Fibroblast of skin of left quadriceps (primary cell): ENCODE measurements at regions not wholly inside any gene's neighbourhood (a gene's known extent, or its start where the extent isn't known, plus 50 kb on each side); places are given as distances from the start of the nearest gene placed in this dataset.

ENCODE experiments used
- DNase-seq, 2 experiments: peaks; one replicate each; pipeline ENCODE4 v3.0.0-alpha.2; 2013; ENCODE audit warnings: low read depth in 2 of 2

DNA sequence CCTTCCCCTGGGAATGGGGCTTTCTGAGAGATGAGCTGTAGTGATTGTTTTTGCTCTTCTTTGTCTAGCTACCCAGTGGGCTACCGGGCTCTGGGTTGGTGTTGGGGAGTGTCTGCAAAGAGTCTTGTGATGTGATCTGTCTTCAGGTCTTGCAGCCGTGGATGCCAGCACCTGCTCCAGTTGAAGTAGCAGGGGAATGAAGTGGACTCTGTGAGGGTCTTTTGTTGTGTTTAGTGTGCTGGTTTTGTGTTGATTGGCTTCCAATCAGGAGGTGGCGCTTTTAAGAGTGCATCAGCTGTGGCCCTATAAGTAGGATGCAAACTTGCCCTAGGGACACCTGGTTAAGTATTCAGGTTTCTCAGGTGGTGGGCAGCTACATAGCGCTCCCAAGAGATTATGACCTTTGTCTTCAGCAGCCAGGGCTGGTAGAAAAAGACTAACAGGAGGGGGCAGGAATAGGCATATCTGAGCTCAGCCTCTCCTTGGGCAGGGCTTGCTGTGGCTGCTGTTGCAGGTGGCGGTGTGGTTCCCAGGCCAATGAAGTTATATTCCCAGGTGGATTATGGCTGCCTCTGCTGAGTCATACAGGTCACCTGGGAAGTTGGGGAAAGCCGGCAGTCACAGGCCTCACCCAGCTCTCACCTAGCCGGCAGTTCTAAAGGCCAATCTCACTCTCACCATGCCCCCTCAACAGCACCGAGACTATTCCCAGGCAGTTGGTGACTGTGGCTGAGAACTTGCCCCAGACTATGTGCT lies 315.7 kb upstream of the C11orf87 start:
- no peak for DNase-seq

DNA sequence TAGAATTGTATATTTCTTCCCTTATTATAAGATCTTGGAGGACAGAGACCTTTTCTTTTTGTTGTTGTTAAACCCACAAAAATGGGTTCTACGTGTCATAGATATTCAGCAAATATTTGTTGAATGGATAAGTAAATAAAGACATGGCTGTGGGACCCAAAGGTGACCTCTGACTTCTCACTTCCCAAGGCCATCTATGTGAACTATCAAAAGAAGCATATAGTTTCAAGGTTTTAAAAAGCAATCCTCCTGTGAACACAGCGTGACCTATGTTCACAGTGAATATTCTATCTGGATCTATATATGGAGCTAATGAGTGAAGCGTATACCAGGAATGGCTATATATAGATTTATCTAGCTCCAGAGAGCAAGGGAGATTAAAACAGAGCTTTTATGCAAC lies 312.8 kb upstream of the C11orf87 start:
- DNase-seq, result no peak

DNA sequence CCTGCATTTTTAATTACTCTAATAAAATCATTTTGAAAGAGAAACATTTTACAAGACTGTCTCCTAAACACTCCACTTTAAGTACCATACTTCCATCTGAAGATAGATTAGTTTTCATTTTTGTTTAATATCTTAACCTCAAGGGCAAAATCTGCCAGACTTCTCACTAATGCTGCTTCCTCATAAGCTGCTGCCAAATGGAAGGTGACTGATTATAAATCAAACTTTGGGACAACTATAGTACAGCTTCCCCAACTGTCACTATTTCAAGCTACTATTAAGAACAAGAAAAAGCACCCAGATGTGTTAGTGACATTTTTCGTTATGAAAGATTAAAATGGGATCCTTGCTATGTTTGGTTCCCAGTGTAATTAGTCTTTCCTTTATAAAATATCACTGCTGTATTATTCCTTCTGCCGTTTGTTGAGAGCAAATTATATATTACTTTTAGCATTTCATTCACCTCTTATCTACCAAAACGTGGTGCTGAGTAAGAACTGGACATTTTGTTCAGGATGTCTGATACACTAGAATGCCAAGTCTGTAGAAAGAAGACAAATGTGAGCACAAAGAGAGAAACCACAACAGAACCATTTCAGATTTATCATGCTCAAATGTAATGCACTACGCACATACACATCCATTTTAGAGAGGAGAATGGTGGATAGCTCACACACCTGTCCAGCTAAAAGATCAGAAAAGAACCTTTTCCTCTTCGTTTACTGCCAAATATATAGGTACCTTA lies 312.2 kb upstream of the C11orf87 start:
- DNase-seq, result no peak

DNA sequence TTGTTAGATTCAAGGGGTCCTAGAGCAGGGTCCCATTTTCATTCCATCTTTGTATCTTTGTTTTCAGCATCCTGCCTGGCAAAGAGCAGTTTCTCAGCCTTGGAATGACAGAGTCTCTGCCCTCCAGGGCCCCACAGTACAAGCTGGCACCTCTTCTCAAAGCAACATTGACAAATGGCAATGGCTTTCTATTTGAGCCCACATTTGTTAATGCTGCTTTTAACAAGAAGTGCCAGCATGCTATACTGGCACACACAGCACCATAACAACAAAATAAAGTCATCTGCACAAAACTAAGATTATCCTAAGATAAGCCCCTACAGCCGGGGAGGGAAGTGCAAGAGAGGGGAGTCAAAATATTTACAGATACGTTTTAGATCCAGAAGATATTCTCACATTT lies 309.7 kb upstream of the C11orf87 start:
- DNase-seq, result no peak

DNA sequence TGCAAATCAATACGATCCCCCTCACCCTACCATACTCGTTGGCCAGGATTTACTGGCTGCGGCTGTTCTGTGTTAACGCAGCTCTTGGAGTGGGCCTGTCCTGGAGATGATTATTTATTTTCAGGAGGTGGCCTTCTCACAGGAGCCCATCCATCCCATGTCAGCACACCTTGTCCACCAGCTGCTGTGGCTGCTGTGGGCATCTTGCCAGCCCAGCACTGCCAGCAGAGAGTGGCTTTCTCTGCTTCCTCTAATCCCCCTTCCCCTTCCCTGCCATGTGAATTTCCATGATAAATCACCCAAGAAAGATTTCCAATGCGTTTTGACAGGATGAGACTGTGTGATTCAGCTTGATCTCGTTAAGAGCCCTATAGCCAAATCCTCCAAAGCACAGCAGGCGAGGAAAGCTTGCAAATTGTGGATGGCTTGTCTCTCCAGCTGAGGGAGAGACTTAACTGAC lies 309.1 kb upstream of the C11orf87 start:
- peak; percentile 26 to 38 for DNase-seq

DNA sequence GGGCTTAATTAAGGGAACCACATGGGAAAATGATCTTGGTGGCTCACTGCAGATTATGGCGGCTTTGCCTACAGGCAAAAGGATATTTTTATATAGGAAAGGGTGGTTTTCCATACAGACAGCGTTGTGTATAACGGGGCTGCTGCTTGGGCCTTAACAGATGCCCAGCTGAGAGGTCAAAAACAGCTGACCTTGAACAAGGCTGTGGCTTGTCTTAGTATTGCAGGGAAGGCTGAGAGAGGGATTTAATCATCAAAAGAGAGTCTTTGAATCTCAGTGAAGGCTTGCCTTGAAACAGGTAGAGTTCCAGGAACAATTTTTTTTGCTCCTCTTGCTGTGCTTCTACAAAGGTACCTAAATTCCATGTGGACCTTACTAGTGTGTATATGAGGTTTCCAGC lies 301.6 kb upstream of the C11orf87 start:
- DNase-seq, result no peak

DNA sequence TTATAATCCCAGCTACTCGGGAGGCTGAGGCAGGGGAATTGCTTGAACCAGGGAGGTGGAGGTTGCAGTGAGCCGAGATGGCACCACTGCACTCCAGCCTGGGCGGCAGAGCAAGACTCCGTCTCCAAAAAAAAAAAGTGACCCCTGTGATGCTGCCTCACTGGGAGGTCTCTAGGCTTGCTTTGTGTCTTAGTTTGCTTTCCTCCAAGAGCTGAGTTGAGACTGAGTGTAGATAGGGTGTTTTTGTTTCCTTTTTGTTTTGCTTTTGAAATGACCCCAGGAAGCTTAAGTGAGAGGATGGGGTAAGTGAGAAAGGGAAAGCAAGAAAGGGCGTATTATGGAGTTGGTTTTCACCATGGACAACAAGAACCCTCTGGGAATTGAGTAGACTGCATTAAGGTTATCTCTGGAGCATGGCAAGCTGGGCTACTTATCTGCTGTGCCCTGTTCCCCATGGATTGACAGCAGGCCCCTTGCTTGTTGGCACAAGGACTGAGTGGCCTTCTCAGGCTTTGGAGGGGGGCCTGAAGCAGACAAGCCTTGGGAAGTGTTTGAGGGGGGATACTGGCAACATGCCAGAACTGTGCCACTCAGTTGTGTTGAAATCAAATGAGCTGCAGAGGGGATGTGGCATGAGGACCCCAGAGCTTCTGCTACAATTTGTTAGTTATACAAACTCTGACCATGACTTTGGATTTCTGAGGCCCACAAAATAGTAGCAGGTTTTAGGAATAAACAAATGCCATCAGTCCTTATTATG lies 300.6 kb upstream of the C11orf87 start:
- DNase-seq, result no peak

DNA sequence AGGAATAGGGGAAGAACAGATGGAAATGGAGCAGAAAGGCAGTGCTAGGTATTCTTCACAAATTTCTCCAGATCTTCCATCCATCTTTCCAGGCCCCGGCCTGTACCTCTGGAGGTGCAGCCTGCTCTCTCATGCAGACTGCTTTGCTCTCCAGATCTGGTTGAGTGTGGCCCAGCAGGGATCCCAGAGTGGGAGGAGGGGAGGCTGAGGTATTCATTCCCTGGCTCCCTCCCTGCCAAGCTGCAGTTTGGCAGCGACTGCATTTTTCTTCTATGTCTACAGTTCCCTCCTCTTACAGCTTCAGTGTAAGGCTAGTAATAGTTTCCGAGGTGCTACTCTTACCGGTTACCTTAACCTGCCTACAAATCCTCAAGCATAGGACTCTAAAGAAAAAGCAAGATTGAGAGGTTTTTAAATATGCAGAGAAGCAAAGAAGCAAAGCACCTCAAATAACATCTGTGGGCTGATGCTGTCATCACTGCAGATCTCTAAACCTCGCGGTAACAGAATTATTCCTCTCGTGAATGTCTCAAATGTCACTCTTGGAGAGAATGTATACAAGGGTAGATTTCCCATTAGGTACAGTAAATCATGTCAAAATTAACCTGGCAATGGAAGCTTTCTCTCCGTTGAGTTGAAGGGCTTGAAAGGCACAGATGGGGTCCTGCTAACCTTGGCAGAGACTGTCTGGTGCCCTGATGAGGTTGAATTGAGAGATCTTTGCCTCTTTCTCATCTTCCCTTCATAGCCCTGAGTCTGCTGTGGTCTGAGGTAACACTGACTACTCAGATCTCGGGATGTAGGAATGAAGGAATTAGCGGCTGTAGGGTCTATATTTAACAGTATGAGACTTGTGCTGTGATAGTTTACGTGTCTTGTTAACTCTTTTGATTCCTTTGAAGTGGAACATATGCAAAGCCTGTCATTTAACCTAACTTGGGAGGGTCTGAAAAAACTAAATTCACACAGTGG lies 297.9 kb upstream of the C11orf87 start:
- peak; percentile 34 to 38 for DNase-seq

DNA sequence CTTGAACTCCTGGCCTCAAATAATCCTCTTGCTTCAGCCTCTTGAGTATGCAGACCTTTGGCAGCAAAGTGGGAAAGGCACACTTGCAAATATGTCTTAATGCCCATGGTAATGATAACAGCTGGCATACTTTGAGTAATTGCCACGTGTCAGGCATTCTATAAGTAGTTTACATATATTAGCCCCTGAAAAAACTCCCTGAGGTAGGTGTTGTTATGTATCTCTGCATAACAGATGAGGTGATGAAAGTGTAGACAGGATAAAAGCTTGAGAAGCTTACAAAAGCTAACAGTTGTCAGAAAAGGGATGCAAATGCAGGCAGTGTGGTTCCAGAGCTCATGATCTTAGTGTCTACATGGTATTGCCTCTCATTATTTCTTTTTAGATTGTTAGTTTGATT lies 291.1 kb upstream of the C11orf87 start:
- no peak for DNase-seq

DNA sequence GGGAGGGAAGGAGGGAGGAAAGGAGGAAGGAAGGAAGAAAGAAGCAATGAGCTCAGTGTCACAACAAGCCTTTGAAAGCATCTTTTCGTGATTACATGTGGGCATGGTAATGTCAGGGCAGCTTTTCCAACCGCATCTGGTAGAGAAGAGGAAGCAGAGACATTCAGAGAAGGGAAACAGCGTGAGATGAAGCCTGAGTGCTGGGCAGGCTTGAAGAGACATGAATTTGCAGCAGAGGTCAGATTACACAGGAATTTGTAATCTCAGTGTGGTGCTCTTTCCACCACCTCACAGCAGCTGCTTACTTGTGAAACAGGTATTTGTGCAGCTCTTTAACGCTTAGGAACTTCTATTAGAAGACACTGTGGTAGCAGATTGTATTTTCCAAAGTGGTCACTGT lies 289.5 kb upstream of the C11orf87 start:
- no peak for DNase-seq

DNA sequence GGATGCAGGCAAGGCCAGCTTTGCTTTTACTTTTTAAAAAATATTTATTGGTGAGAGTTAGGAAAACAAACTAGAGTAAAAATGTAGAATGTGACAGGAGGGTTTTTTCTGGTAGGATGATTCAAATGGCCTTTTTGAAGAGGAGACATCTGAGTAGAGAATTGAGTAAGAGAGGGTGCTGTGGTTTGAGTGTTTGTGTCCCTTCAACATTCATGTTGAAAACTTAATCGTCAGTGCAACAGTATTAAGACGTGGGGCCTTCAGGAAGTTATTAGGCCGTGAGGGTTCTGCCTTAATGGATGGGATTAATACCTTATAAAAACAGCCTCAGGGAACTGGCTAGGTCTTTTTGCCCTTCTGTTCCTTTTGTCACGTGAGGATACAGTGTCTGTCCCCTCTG lies 288.8 kb upstream of the C11orf87 start:
- no peak for DNase-seq

DNA sequence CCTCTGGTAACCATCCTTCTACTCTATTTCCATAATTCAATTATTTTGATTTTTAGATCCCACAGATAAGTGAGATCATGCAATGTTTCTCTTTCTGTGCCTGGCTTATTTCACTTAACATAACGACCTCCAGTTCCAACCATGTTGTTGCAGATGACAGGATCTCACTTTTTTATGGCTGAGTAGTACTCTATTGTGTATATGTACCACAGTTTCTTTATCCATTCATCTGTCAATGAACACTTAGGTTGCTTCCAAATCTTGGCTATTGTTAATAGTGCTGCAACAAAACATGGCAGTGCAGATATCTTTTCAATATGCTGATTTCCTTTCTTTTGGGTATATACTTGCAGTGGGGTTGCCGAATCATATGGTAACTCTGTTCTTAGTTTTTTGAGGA lies 286.4 kb upstream of the C11orf87 start:
- no peak for DNase-seq

DNA sequence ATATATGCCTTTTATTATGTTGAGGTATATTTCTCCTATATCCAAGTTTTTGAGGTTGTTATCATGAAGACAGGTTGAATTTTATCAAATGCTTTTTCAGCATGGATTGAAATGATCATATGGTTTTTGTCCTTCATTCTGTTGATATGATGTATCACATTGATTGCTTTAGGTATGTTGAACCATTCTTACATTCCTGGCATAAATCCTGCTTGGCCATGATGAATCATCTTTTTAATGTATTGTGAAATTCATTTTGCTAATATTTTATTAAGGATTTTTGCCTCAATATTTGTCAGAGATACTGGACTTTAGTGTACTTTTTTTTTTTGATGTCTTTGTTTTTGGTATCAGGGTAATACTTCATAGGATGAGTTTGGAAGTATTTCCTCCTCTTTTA lies 283.8 kb upstream of the C11orf87 start:
- peak; percentile 31 to 39 for DNase-seq

DNA sequence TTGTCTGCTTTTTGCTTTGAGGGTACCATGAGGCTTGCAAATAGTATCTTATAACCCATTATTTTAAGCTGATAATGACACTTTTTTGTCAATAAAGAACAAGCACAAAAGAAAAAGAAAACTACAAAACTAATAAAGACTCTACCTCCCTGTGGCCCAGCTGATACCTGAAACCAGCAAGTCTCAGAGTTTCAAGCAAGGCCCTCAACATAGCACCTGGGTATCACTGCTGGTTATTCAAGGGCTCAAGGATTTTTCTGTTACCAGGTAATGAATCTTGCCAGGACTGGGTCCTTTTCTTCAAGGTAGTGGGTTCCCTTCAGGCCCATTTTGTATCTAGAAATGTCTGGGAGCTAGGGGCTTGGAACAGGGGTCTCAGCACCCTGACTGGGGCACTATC lies 281.6 kb upstream of the C11orf87 start:
- DNase-seq, result no peak

DNA sequence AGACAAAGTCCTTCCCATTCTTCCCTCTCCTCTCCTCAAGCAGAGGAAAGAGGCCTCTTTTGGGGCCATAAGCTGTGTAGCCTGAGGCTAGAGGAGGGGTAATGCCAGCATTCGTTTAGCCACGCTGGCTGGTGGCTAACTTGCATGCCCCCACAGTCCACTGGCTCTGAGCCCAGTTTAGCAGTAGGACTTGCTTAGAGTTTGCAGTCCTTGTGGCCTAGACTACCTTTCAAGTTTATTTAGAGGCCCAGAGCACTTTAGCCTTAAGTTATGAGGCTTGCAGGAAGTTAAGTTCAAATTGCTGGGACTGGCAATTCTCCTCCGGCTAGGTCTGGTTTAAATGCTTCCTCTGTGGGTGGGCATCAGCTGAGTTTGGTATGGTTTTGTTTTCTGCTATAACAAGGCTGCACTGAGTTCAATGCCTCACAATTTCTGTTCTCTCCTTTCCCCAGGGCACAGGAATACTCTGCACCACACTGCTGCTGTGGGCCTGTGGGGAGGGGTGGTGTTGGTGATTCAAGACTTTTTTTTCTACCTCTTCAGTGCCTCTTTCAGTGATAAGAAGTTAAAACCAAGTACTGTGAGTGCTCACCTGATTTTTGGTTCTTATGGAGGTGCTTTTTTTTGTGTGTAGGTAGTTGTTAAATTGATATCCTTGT lies 281.0 kb upstream of the C11orf87 start:
- DNase-seq, result no peak

DNA sequence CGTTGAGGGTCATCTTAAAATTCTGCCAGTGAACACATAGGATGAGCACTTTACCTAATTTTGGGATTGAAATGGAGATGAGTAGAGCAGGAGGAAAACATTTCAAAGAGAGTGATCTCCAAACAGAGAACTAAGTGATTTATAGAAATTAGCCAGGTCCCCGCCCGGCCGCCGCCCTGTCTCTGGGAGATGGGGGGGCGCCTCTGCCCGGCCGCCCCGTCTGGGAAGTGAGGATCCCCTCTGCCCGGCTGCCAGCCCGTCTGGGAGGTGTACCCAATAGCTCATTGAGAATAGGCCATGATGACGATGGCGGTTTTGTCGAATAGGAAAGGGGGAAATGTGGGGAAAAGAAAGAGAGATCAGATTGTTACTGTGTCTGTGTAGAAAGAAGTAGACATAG lies 276.7 kb upstream of the C11orf87 start:
- no peak for DNase-seq

DNA sequence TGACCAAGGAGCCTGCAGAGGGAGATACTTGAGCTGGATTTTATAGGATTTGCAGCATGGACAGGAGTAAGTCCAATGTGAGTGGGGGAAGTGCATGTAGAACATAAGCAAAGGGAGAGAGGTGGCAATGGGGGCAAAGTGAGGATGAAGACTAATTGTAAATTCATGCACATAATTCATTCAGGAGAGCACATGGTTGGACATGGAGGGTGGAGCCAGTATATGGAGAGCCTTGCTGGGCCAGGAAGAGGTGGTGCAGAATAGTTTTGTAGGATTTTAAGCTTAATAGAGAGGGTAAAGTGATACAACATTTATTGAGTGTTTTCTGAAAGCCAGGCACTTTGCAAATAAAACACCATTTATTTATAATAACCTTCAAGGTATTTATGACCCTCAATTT lies 274.3 kb upstream of the C11orf87 start:
- DNase-seq, result no peak

DNA sequence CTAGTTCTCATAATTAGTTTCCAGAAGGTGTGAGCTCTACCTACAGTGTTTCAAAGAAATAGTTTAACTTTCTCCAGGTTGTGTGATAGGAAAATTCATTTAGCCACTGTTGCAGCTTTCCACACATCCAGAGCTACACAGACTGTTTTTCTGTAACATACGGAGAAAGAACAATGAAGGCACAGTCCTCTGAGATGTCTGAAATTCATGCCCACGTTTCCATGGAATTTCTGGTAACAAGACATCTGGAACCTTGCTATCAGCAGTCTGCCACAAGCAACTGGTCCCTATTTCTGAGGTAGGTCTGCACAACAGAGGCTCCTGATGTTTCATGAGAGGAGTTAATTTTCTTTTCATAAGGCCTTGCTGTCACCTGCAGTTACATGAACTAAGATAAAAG lies 273.3 kb upstream of the C11orf87 start:
- no peak for DNase-seq

DNA sequence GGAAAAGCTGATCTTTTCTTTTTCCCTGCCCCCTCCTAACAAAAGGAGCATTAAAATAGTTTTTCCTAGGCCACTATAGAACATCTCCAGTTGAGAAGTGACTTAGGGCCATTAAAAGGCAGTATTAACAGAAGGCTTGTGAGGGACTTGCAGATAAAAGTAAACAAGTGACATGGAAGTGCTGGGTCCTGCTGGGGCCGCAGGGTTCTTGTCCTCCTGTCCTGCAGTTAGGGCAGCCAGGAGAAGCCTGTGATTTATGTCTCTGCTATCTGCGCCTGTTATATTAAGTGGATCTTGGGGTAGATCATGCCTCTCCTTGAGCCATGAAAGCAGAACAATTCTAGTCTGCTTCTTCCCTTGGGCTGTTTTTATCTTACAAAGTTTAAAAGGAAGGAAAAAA lies 271.4 kb upstream of the C11orf87 start:
- DNase-seq, result no peak

DNA sequence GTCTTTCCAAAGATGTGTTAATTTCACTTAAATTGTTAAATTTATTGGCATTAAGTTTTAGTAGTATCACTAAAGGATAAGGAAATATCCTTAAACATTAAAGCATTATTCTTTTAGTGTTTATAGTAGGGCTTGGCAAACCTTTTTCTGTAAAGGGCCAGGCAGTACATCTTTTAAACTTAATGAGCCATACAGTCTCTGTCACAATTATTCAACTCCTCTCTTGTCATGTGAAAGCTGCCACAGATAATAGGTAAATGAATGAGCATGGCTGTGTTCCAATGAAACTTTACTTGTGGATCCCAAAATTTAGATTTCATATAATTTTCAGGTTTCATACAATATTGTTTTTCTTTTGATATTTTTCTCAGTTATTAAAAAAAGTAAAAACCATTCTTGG lies 268.2 kb upstream of the C11orf87 start:
- no peak for DNase-seq

DNA sequence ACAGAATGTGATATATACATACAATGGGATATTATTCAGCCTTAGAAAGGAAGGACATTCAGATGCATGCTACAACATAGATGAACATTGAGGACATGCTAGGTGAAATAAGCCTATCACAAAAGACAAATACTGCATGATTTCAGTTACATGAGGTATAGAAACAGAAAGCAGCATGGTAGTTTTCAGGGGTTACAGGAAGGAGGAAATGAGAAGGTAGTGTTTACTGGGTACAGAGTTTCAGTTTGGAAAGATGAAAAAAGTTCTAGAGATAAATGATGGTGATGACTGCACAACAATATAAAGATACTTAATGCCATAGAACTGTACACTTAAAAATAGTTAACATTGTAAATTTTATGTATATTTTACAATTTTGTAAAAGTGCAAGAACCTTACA lies 266.7 kb upstream of the C11orf87 start:
- DNase-seq, result no peak
